ENCODE measurements at regions not wholly inside any gene's neighbourhood (a gene's known extent, or its start where the extent isn't known, plus 50 kb on each side); places are given as distances from the start of the nearest gene placed in this dataset.
A peak's percentile ranks its signal among the peaks of the same experiment; 100 is the strongest.

- DNase-seq: no peak
Observed at GRCh38 chr14:95442016-95442632, 74.3 kb downstream of the SYNE3 start.

- DNase-seq: no peak
Observed at GRCh38 chr14:95440951-95441350, 75.5 kb downstream of the SYNE3 start.

DNA sequence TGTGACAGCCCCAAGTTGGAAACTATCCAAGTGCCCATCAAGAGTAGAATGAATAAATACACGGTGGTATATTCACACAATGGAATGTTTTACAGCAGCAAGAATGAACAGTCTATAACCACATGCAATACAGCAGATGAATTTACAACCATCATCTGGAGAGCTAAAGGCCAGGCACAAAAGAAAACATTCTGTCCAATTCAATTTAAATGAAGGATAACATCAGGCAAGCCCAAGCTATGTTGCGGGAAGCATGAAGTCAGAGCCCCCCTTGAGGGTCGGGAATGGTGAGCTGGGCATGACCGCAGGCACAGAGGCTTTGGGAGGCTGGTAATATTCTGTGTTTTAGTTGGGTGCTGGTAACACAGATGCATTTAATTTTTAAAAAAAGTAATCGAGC is 76.0 kb downstream of the SYNE3 start:
- no peak for DNase-seq

DNA sequence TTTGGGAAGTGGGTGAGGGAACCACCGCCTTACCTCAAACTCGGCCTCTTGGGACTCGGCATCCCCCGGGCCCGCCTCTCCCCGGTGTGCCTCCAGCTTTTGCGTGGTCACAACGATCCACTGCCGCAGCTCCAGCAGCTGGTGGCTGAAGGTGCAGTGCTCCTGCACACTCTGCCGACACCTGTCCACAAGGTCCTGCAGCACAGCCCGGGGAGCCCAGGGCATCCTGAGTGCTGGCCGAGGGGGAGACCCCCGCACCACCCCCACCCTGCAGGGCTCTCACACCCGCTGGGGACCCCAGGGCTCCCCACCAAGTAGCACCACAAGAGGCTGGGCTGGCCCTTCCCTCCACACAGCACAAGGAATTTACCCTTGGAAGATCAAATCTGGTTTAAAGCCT is 76.6 kb downstream of the SYNE3 start:
- no peak for DNase-seq

DNA sequence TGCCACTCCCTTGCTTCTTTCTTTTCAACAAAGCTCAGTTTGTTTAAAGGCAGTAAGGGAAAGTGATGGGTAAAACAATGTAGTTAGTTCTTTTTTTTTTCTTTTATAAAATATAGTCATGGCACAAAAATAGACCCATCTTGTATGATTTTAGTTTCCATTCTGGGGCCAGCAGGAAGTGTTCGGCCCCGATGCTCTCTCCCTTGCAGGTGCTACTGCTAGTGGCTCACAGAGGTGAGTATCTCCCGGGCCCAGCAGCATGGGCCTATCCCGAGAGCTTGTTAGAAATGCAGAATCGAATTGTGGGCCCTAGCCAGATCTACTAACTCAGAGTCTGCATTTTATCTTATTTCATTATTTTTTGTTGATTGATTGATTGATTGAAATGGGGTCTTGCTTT is 78.7 kb downstream of the SYNE3 start:
- DNase-seq: no peak

DNA sequence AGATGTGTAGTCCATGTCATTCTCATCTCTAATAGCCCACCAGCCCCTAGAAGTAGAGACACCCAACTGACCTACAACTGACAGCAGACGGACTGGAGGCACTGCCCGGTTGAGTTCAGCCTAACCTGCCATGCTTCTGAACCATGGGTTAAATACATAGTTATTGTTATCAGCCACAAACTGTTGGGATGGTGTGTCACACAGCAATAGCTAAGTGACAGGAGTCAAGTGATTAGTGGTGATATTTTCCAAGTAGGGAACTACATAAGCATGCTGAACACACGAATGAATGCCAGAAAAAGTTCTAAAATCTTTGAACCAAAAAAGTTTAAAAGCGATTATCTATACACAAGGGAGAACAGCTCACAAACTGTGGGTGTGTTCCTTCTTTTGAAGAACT is 80.1 kb downstream of the SYNE3 start:
- no peak for DNase-seq

GRCh38 chr14:95434121-95434520 is 82.3 kb downstream of the SYNE3 start:
- no peak for DNase-seq

GRCh38 chr14:95433094-95433478 is 83.4 kb downstream of the SYNE3 start:
- no peak for DNase-seq

- DNase-seq: peak; percentile 10 to 20
Observed at GRCh38 chr14:95432144-95433093, 84.0 kb downstream of the SYNE3 start.

- DNase-seq: peak; percentile 6 to 15
Observed at GRCh38 chr14:95431199-95432143, 85.0 kb downstream of the SYNE3 start.

DNA sequence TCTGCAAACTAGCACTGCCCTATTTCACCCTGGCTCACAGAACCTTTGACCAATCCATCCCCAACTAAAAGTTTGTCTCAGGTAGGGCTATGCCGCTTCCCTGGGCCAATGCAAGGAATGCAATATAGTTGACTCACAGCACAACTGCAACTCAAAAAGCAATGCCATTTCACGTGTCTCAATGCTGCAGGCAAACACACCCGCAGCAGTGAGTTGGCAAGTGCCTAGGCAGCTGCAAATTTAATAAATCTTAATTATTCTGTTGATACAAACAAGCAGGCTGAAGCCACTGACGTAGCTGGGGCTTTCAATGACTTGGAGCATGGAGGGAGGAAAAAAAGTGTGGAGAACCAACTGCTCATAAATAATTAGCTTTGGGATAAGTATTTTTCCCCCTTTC is 87.9 kb downstream of the SYNE3 start:
- no peak for DNase-seq

DNA sequence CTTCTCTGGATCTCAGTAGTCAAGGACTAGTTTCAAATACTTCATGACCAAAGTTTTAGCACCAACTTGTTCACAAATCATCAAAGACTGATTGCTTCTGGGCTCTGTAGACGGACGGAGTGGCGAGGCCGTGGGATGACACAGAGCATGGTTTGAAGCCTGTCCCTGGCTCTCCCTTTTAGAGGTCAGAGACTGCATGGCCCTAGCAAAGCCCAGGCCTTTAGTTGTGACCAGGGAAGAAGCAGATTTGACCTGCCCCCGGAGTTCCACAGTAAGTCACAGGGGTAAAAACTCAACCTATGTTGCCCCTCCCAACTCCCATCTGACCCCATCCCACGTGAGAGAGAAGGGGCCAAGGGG is 90.4 kb downstream of the SYNE3 start:
- no peak for DNase-seq

DNA sequence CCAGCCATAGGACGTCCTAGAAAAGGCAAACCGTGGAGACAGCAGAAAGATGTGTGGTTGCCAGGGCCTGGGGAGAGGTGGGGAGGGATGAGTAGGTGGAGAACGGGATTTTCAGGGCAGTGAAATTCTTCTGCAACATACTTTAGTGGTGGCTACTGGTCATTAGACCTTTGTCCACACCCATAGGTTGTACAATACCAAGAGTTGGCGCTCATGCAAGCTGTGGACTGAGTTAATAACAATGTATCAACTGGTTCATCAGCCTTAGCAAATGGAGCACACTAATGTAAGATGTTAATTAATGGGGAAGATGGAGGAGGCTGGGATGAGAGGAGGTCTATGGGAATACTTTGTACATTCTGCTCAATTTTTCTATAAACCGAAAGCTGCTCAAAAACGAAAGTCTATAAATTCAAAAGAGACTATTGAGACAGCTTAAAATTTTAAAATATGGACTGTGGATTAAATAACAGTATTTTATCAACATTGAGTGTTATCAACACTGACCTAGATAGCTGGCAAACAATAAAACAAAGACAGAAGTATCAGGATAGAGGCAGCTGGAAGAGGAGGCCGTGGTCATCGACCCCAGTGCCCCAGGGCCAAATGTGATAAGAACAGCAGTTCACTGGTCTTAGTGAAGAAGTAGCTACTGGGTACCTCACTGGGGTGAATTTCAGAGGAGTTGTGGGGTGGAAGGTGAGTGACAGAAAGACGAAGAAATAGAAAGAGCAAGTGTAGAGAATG is 90.9 kb downstream of the SYNE3 start:
- DNase-seq: no peak

DNA sequence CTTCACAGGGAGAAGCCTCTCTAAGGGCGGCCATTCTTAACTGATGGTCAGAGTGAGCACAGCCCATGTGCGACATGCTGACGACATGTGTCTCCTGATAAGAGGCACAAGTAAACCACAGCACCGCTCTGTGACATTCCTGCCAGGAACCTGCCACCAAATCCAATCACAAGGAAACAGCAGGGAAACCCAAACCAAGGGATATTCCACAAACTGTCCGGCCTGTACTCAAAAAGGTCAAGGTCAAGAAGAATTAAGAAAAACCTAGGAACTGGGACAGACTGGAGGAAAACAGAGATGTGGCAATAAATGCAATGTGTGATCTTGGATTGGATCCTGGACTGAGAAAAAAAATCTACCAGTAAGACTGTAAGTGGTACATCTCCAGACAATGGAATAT is 91.9 kb downstream of the SYNE3 start:
- DNase-seq: no peak

GRCh38 chr14:95421741-95422140 is 94.7 kb downstream of the SYNE3 start:
- DNase-seq: no peak

GRCh38 chr14:95420060-95420459 is 96.4 kb downstream of the SYNE3 start:
- DNase-seq: no peak

GRCh38 chr14:95419569-95419968 is 96.9 kb downstream of the SYNE3 start:
- no peak for DNase-seq

DNA sequence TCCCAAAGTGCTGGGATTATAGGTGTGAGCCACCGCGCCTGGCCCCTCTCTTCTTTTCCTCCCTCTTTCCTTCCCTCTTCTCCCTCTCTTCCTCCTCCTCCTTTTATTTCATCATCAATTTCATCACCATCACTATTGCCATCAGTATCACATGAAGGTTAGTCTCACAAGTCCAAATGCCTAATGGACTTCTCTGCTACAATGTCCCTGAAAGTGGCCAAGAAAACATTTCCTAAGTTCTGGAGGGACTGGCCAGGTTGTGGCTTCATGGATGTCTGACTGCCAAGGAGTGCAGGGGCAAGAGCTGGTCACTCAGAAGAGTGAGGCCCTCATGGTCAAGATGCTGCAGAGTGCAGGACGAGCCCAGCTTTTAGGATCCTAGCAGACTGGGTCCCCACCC is 97.6 kb downstream of the SYNE3 start:
- no peak for DNase-seq

- DNase-seq: no peak
Observed at GRCh38 chr14:95417492-95417891, 97.8 kb upstream of the CLMN start.

GRCh38 chr14:95415993-95416392 is 96.3 kb upstream of the CLMN start:
- DNase-seq: no peak

DNA sequence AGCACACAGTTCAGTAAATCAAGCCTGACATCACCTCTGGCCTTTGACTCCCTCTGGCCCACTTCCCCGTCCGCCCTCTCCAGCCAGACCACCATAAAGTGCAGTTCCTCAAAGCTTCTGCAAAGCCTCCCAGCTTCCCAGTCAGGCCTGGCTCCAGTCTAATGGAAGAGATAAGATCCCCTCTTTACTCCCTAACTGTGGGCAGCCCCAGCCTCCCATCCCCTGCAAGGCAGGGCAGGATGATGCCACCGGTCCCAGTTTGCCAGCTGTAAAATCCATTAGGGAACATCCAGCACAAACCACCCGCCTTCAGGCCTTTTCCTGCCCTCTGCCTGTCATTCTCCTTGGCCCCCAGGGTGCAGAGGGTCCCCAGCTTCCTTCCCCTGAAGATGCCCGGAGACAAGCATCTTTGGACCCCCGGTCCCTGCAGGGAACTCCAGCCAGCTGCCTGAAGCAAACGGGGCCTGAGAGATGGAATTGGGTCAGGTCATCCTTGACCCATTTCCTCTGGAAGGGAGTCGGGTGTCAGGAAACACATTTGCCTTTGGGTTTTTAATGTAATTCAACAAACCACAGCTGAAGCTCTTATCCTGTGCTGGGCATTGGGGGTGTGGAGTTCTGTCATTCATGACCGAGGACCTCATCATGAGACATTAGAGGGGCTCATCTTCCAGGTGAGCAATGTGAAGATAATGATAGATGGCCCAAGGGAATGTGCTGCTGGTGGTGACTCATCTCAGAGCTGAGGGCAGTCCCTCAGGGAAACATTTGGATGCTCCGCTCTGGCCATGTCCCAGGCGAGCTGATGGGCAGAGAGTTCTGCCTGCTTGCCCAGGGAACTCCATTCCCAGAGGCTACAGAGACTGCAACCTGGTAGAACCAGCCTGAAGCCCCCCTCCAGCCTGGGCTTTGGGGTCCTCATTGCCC is 93.8 kb upstream of the CLMN start:
- DNase-seq: no peak

- no peak for DNase-seq
Observed at GRCh38 chr14:95410838-95411237, 91.1 kb upstream of the CLMN start.

All from NCI-H2081 (cell line).